GM21723 (cell line): ENCODE measurements at regions not wholly inside any gene's neighbourhood (a gene's known extent, or its start where the extent isn't known, plus 50 kb on each side); places are given as distances from the start of the nearest gene placed in this dataset.
"Not testable (repeated sequence)": the region's sequence is repeated elsewhere in the genome, so short reads cannot be mapped to it uniquely, and the experiment has no call there.

Source experiments
- ATAC-seq: cut with Tn5 transposase; IDR thresholded peaks from one replicate; pipeline ENCODE4 v1.9.1; 2021; ENCODE audit warnings: mild to moderate bottlenecking, moderate library complexity; ENCODE audit not compliant: unreplicated experiment

DNA sequence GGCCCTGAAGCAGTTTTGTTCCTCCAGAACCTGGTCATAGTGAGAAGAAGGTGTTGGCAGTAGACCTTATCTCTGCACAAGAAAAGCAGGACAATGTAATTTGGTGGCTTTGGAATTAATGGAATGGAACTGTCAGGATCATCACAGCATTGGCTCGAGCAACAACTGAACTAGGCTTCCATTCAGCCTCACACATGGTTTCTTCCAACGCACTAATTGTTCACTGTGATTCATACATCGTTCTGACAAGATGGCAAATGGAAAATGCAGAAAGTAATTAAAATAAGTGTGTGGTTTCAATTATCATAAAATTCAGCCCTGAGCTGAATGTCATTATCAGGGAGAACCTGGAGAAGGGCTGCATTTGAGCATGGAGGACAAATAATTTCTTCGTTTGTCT is 80.6 kb downstream of the MFSD1 start:
- ATAC-seq, result no peak

GRCh38 chr3:158896729-158897128 is 94.9 kb downstream of the MFSD1 start:
- no peak for ATAC-seq

DNA sequence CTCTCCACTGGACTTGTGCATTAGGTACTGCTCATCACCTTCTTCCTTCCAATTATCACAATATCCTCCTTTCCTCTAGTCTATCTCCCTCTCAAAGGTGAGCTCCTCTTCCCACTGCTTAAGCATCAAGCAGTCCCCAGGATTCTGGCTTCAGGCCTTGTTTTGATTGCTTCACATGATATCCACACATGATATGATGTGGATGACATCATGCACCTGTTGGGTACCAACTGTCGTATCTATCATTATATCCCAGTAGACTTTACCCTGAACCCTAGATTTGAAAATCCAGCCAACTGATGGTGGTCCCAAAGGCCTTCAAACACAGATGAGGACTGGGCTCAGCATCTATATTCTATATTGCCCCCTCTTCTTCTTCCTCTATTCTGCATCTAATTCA is 104.9 kb downstream of the MFSD1 start:
- no peak for ATAC-seq

GRCh38 chr3:158908187-158908734 is 106.4 kb downstream of the MFSD1 start:
- ATAC-seq, result no peak

DNA sequence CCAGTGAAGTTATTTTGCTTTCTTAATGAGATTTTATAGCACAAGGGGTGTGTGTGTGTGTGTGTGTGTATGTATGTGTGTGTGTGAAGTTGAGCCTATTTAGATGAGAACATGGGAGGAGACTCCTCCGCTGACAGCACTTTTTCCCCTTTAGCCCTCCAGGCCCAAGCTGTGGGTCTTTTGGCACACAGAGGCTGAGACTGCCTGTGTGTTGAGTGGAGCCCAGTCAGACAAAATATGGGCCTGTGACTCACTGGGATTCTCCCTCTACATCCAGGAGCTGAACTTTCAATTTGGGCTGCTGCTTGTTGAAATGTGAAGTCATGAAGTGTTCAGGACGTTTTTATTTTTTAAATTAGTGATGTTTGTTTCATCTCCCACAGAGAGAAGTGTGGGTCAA is 108.0 kb downstream of the MFSD1 start:
- ATAC-seq, result no peak

- no peak for ATAC-seq
These were observed 109.7 kb downstream of the MFSD1 start for GRCh38 chr3:158911586-158911985.

DNA sequence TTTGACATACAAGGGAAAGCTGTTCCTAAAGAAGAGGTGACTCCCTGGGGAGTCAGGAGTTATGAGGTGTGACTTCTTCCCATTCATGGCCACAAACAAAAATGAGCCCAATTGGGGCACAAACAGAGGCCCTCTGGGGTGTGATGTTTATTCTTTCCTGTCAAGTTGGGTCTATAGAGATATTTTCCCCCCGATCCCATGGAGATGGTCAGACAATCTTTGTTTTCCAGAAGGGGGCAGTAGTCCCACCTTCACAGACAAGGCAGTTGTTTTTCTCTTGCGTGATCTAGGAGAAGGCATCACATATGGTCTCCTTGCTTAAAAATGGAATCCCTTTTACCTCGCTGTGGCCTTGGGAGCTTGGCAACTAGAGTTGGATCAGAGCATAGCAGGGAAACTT is 110.3 kb downstream of the MFSD1 start:
- ATAC-seq, result no peak

- ATAC-seq, result no peak
These were observed 110.8 kb downstream of the MFSD1 start for GRCh38 chr3:158912621-158913020.

- no peak for ATAC-seq
These were observed 114.3 kb downstream of the MFSD1 start for GRCh38 chr3:158916111-158916510.

GRCh38 chr3:158918008-158918407 is 116.2 kb downstream of the MFSD1 start:
- peak; percentile 78 for ATAC-seq

DNA sequence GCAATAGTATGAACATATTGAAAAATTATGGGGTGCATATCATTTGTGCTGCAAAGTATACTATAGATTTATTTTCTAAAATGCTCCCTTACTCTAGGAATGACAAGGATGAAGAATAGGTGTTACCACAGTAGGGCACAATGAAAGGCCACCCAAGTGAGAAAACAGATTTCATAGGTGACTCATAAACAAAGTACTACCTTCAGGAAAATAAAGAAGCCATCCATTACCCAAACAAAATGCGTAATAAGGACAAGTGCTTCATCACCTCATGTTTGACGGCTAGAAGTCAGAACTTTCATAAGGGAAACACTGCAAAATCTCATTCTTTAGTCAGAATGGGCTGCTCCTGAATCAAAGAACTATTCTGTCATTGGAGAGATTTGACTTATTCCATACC is 116.6 kb downstream of the MFSD1 start:
- no peak for ATAC-seq

DNA sequence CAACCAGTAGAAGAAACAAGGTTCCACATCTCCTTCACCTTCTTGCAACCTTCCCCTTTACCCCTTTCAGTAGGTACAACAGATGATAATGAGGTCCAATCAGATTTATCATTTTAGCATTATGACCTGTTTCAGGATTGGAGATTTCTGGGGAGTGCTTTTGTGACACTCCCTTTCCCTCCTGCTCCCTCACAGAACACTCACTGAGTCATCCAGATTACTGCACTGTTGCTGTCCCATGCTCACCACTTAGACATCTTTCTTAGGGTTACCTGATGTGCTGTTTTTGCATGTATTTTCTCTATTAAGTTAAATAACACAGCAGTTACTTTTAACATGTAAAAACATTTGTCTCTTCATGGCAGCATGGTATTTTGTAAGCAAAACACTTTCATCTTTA is 118.5 kb downstream of the MFSD1 start:
- ATAC-seq, result no peak

DNA sequence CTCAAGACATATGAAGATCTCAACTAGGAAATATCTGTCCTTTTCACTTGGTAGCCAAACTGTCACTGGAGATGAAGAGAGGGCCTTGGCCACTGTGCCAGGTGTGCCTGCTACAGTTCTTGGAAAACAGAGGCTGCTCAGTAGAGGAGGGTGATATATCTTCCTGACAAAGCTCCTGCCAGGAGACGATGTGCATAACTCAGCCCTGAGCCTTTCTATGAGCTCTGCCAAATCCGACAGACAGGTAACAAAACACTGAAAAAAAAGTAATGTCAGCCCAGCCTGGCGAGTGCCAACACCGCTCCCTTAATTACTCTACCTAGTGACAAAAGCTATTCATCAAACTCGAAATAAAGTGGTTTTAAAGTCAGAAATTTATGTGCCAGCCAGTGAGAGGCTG is 123.2 kb downstream of the MFSD1 start:
- no peak for ATAC-seq

DNA sequence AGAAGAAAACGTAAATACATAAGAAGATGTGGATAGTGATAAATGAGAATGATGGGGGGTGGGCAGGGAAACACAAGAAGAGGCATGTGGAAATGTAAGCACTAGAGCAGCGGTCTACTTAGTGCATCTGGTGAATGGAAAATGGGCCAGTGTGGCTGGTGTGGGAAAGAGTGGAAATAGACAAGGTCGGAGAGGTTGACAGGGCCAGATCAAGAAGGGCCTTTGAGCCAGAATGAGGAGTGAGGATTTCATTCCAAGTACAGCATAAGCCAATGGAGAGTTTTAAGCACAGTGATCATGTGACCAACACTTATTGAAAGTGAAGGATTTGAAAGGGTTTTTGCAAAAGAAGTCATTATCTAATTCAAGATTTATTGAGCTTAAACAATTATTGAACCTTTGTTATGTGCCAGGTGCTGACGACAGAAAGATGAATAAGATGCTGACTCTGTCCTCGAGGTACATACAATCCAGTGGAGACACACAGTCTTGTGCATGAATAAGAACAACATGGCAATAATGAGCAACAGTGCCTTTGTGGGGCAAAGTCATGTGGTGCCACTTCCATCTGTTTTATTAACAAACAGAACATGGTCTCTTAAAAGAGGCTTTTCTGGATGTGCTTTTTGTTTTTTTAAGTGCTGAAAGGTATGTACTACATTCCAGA is 124.1 kb downstream of the MFSD1 start:
- ATAC-seq, result no peak

- ATAC-seq, result no peak
These were observed 134.0 kb downstream of the MFSD1 start for GRCh38 chr3:158935846-158936245.

- ATAC-seq, result no peak
These were observed 134.8 kb downstream of the MFSD1 start for GRCh38 chr3:158936530-158937113.

DNA sequence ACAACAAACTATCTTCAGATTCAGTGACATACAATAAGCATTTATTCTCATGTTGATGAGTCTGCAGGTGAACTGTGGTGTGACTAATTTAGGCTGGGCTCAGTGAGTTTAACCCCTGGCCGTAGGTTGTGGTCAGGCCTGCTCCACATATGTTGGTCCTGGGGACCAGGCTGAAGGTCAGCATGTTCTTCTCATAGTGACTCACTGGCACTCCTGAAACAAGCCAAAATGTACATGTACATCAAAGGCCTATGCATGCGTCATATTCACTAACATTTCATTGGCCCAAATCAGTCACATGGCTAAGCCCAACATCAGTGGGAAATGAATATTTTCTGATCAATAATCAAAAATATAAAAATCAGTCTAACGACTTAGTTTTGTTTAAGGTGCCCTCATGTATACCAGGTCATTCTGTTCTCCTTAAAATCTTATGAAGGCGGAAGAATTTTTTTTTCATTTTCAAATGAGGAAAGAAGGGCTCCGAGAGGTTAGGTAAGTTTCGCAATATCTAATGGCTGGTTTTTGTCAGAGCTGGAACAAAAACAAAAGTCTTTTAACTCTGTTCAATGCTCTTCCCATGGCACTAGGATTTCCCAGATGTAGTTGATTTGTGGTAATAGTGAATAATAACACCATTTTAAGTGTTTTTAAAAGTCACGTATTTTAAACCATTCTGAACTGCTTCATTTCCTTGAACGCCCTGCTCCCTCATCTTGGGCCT is 148.5 kb downstream of the MFSD1 start:
- no peak for ATAC-seq

- no peak for ATAC-seq
These were observed 151.3 kb downstream of the MFSD1 start for GRCh38 chr3:158953131-158953530.

DNA sequence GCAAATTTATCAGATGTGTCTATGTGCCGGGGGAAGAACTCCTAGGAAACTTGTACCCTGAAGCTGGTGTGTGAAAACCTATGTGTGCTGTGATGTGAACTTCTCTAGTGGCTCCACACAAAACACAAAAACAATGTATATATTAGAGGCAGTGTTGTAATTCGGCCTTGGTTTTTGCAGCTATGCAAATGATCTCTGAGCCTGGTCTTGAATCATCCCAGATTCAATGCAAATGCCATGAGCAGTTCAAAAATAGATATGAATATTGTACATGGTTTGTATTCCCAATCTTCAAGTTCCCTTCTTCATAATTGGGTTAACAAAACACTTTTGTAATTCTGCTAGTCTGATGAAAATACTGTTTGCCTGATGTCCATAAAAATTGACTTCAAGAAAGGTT is 152.6 kb downstream of the MFSD1 start:
- no peak for ATAC-seq

DNA sequence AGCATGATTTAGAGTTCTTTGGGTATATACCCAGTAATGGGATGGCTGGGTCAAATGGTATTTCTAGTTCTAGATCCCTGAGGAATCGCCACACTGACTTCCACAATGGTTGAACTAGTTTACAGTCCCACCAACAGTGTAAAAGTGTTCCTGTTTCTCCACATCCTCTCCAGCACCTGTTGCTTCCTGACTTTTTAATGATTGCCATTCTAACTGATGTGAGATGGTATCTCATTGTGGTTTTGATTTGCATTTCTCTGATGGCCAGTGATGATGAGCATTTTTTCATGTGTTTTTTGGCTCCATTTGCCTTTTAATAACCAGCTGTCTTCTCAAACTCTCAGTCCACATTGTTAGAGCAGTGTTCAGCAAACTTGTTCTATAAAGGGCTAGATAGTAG is 155.9 kb downstream of the MFSD1 start:
- not testable (repeated sequence) for ATAC-seq

- ATAC-seq, result no peak
These were observed 157.0 kb downstream of the MFSD1 start for GRCh38 chr3:158958873-158959272.

DNA sequence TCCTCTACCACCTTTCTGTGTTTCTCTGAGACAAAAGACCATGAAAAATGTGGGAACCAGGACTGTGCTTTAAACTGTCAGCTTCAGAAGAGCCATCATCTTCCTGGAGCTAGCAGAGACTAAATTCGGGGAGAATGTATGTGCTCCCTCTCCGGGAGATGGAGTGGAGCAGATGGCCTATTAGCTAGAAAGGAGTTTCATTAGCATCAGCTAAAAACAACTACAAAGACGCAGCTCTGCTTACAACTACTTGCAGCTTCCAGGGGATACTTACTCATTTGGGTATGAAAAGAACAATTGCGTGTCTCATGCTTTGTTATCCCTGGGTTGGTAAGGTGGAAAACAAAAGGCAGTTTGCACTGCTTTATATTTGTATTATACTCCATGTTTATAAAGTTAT is 159.6 kb downstream of the MFSD1 start:
- ATAC-seq, result no peak
